ENCODE measurements at regions not wholly inside any gene's neighbourhood (a gene's known extent, or its start where the extent isn't known, plus 50 kb on each side); places are given as distances from the start of the nearest gene placed in this dataset.

GRCh38 chr13:65414187-65414586 lies 1815.9 kb downstream of the PCDH9 start:
- Histone ChIP-seq H3K27ac (ENCODE audit: insufficient read depth in 1 of 2, low read depth in 1 of 2, low read length in 2 of 2, poor library complexity in 1 of 2, severe bottlenecking in 2 of 2) (no peak overlapping the region), H3K36me3 (ENCODE audit: control insufficient read depth in 4 of 4, insufficient read depth in 4 of 4, low read length in 3 of 4) (no peaks in the 10 kb centered on the region), H3K27me3 (replicated peaks in 2 of 5; ENCODE audit: control insufficient read depth in 4 of 5, insufficient read depth in 5 of 5, low read length in 4 of 5) (no peaks in the 10 kb centered on the region), H3K4me1 (ENCODE audit: control extremely low read depth in 1 of 4, control insufficient read depth in 4 of 4, insufficient read depth in 4 of 4, low read length in 3 of 4) (no peaks in the 10 kb centered on the region), H3K9me3 (ENCODE audit: control extremely low read depth in 1 of 5, control insufficient read depth in 4 of 5, insufficient read depth in 2 of 5, low read depth in 1 of 5, low read length in 4 of 5) (no peaks in the 10 kb centered on the region), H3K4me3 (ENCODE audit: control insufficient read depth in 1 of 7, extremely low read depth in 1 of 7, insufficient read depth in 4 of 7, low read depth in 2 of 7, low read length in 6 of 7) (no peak overlapping the region)
- ChIA-PET POLR2A (no interaction called here), CTCF (no interaction called here)
- no peak for DNase-seq
- WGBS (ENCODE audit: insufficient coverage) = 100% methylated on average over 2 of the region's 2 CpGs

GRCh38 chr13:65411521-65411920 lies 1818.6 kb downstream of the PCDH9 start:
- POLR2A ChIA-PET = no interaction called here
- H3K4me3 ChIP-seq (ENCODE audit: control insufficient read depth in 1 of 7, extremely low read depth in 1 of 7, insufficient read depth in 4 of 7, low read depth in 2 of 7, low read length in 6 of 7) = no peak overlapping the region
- H3K27me3 ChIP-seq (replicated peaks in 2 of 5; ENCODE audit: control insufficient read depth in 4 of 5, insufficient read depth in 5 of 5, low read length in 4 of 5) = no peaks in the 10 kb centered on the region
- no peak for DNase-seq
- no peaks in the 10 kb centered on the region for H3K36me3 ChIP-seq (ENCODE audit: control insufficient read depth in 4 of 4, insufficient read depth in 4 of 4, low read length in 3 of 4)
- CTCF ChIA-PET = no interaction called here
- 80% methylated on average over 1 of the region's 2 CpGs for WGBS (ENCODE audit: insufficient coverage)
- H3K9me3 ChIP-seq (ENCODE audit: control extremely low read depth in 1 of 5, control insufficient read depth in 4 of 5, insufficient read depth in 2 of 5, low read depth in 1 of 5, low read length in 4 of 5) = no peaks in the 10 kb centered on the region
- no peak overlapping the region for H3K27ac ChIP-seq (ENCODE audit: insufficient read depth in 1 of 2, low read depth in 1 of 2, low read length in 2 of 2, poor library complexity in 1 of 2, severe bottlenecking in 2 of 2)
- no peaks in the 10 kb centered on the region for H3K4me1 ChIP-seq (ENCODE audit: control extremely low read depth in 1 of 4, control insufficient read depth in 4 of 4, insufficient read depth in 4 of 4, low read length in 3 of 4)

GRCh38 chr13:65410791-65411190 lies 1819.3 kb downstream of the PCDH9 start:
- DNase-seq = no peak
- POLR2A ChIA-PET = no interaction called here
- Histone ChIP-seq H3K27ac (ENCODE audit: insufficient read depth in 1 of 2, low read depth in 1 of 2, low read length in 2 of 2, poor library complexity in 1 of 2, severe bottlenecking in 2 of 2) (no peak overlapping the region), H3K4me1 (ENCODE audit: control extremely low read depth in 1 of 4, control insufficient read depth in 4 of 4, insufficient read depth in 4 of 4, low read length in 3 of 4) (no peaks in the 10 kb centered on the region), H3K36me3 (ENCODE audit: control insufficient read depth in 4 of 4, insufficient read depth in 4 of 4, low read length in 3 of 4) (no peaks in the 10 kb centered on the region), H3K27me3 (replicated peaks in 2 of 5; ENCODE audit: control insufficient read depth in 4 of 5, insufficient read depth in 5 of 5, low read length in 4 of 5) (no peaks in the 10 kb centered on the region), H3K4me3 (ENCODE audit: control insufficient read depth in 1 of 7, extremely low read depth in 1 of 7, insufficient read depth in 4 of 7, low read depth in 2 of 7, low read length in 6 of 7) (no peak overlapping the region), H3K9me3 (ENCODE audit: control extremely low read depth in 1 of 5, control insufficient read depth in 4 of 5, insufficient read depth in 2 of 5, low read depth in 1 of 5, low read length in 4 of 5) (no peaks in the 10 kb centered on the region)
- no CpG with 5 or more reads among the region's 3 CpGs for whole genome bisulfite sequencing (ENCODE audit: insufficient coverage)
- CTCF ChIA-PET = no interaction called here

GRCh38 chr13:65401315-65401714 lies 1828.8 kb downstream of the PCDH9 start:
- Histone ChIP-seq H3K9me3 (ENCODE audit: control extremely low read depth in 1 of 5, control insufficient read depth in 4 of 5, insufficient read depth in 2 of 5, low read depth in 1 of 5, low read length in 4 of 5) (no peaks in the 10 kb centered on the region), H3K27ac (ENCODE audit: insufficient read depth in 1 of 2, low read depth in 1 of 2, low read length in 2 of 2, poor library complexity in 1 of 2, severe bottlenecking in 2 of 2) (no peak overlapping the region), H3K4me3 (ENCODE audit: control insufficient read depth in 1 of 7, extremely low read depth in 1 of 7, insufficient read depth in 4 of 7, low read depth in 2 of 7, low read length in 6 of 7) (no peak overlapping the region), H3K4me1 (ENCODE audit: control extremely low read depth in 1 of 4, control insufficient read depth in 4 of 4, insufficient read depth in 4 of 4, low read length in 3 of 4) (no peaks in the 10 kb centered on the region), H3K36me3 (ENCODE audit: control insufficient read depth in 4 of 4, insufficient read depth in 4 of 4, low read length in 3 of 4) (no peaks in the 10 kb centered on the region), H3K27me3 (replicated peaks in 2 of 5; ENCODE audit: control insufficient read depth in 4 of 5, insufficient read depth in 5 of 5, low read length in 4 of 5) (no peaks in the 10 kb centered on the region)
- no peak for DNase-seq
- ChIA-PET POLR2A (no interaction called here), CTCF (no interaction called here)

- Histone ChIP-seq H3K4me1 (ENCODE audit: control extremely low read depth in 1 of 4, control insufficient read depth in 4 of 4, insufficient read depth in 4 of 4, low read length in 3 of 4) (no peaks in the 10 kb centered on the region), H3K27me3 (replicated peaks in 2 of 5; ENCODE audit: control insufficient read depth in 4 of 5, insufficient read depth in 5 of 5, low read length in 4 of 5) (no peaks in the 10 kb centered on the region), H3K4me3 (ENCODE audit: control insufficient read depth in 1 of 7, extremely low read depth in 1 of 7, insufficient read depth in 4 of 7, low read depth in 2 of 7, low read length in 6 of 7) (no peak overlapping the region), H3K36me3 (ENCODE audit: control insufficient read depth in 4 of 4, insufficient read depth in 4 of 4, low read length in 3 of 4) (no peaks in the 10 kb centered on the region), H3K9me3 (ENCODE audit: control extremely low read depth in 1 of 5, control insufficient read depth in 4 of 5, insufficient read depth in 2 of 5, low read depth in 1 of 5, low read length in 4 of 5) (no peaks in the 10 kb centered on the region), H3K27ac (ENCODE audit: insufficient read depth in 1 of 2, low read depth in 1 of 2, low read length in 2 of 2, poor library complexity in 1 of 2, severe bottlenecking in 2 of 2) (no peak overlapping the region)
- DNase-seq = no peak
- ChIA-PET CTCF (no interaction called here), POLR2A (no interaction called here)
- WGBS (ENCODE audit: insufficient coverage) = no CpG with 5 or more reads among the region's 2 CpGs
These were observed 1829.4 kb downstream of the PCDH9 start for GRCh38 chr13:65400702-65401101.

GRCh38 chr13:65387743-65388347 lies 1842.3 kb downstream of the PCDH9 start:
- POLR2A ChIA-PET = no interaction called here

GRCh38 chr13:65378943-65379519 lies 1851.1 kb downstream of the PCDH9 start:
- DNase-seq = peak; percentile 19 to 65 (median 53)
- no CpG with 5 or more reads among the region's 3 CpGs for WGBS (ENCODE audit: insufficient coverage)
- no peaks in the 10 kb centered on the region for H3K36me3 ChIP-seq (ENCODE audit: control insufficient read depth in 4 of 4, insufficient read depth in 4 of 4, low read length in 3 of 4)
- ChIA-PET POLR2A (no interaction called here), CTCF (no interaction called here)
- H3K4me3 ChIP-seq (ENCODE audit: control insufficient read depth in 1 of 7, extremely low read depth in 1 of 7, insufficient read depth in 4 of 7, low read depth in 2 of 7, low read length in 6 of 7) = no peak overlapping the region
- no peak overlapping the region for H3K27ac ChIP-seq (ENCODE audit: insufficient read depth in 1 of 2, low read depth in 1 of 2, low read length in 2 of 2, poor library complexity in 1 of 2, severe bottlenecking in 2 of 2)
- peaks cover 0 to 14% (median 3%) of the 10 kb centered on the region in 5 experiments for H3K9me3 ChIP-seq (ENCODE audit: control extremely low read depth in 1 of 5, control insufficient read depth in 4 of 5, insufficient read depth in 2 of 5, low read depth in 1 of 5, low read length in 4 of 5)
- H3K27me3 ChIP-seq (replicated peaks in 2 of 5; ENCODE audit: control insufficient read depth in 4 of 5, insufficient read depth in 5 of 5, low read length in 4 of 5) = no peaks in the 10 kb centered on the region
- no peaks in the 10 kb centered on the region for H3K4me1 ChIP-seq (ENCODE audit: control extremely low read depth in 1 of 4, control insufficient read depth in 4 of 4, insufficient read depth in 4 of 4, low read length in 3 of 4)

More at GRCh38 chr13:65387743-65388347, 1842.3 kb downstream of the PCDH9 start:
- peaks cover 0 to 10% (median 3%) of the 10 kb centered on the region in 5 experiments for H3K9me3 ChIP-seq (ENCODE audit: control extremely low read depth in 1 of 5, control insufficient read depth in 4 of 5, insufficient read depth in 2 of 5, low read depth in 1 of 5, low read length in 4 of 5)
- CTCF ChIA-PET = no interaction called here
- H3K4me3 ChIP-seq (ENCODE audit: control insufficient read depth in 1 of 7, extremely low read depth in 1 of 7, insufficient read depth in 4 of 7, low read depth in 2 of 7, low read length in 6 of 7) = no peak overlapping the region
- 100% methylated on average over 5 of the region's 6 CpGs for WGBS (ENCODE audit: insufficient coverage)
- no peaks in the 10 kb centered on the region for H3K36me3 ChIP-seq (ENCODE audit: control insufficient read depth in 4 of 4, insufficient read depth in 4 of 4, low read length in 3 of 4)
- no peaks in the 10 kb centered on the region for H3K27me3 ChIP-seq (replicated peaks in 2 of 5; ENCODE audit: control insufficient read depth in 4 of 5, insufficient read depth in 5 of 5, low read length in 4 of 5)
- no peak overlapping the region for H3K27ac ChIP-seq (ENCODE audit: insufficient read depth in 1 of 2, low read depth in 1 of 2, low read length in 2 of 2, poor library complexity in 1 of 2, severe bottlenecking in 2 of 2)
- H3K4me1 ChIP-seq (ENCODE audit: control extremely low read depth in 1 of 4, control insufficient read depth in 4 of 4, insufficient read depth in 4 of 4, low read length in 3 of 4) = no peaks in the 10 kb centered on the region
- no peak for DNase-seq
